ENCODE measurements at regions not wholly inside any gene's neighbourhood (a gene's known extent, or its start where the extent isn't known, plus 50 kb on each side); places are given as distances from the start of the nearest gene placed in this dataset.

DNA sequence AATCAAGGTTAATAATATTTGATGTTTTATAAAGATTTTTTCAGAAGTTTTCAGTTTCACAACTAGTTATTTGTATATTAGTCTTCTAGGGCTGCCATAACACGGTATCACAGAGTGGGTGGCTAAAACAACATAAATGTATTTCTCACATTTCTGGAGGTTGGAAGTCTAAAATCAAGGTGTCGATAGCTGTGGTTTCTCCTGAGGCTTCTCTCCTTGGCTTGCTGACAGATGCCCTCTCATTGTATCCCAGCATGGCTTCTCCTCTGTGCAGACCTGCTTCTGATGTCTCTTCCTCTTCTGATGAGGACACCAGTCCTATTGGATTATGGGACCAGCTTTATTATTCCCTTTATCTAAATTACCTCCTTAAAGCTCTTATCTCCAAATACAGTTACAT is 1456.6 kb downstream of the STIM2 start:
- no peak overlapping the region for H3K27ac ChIP-seq (ENCODE audit: control insufficient read depth, insufficient read depth)
- ATAC-seq, result no peak
- 0% methylated on average over 2 of the region's 2 CpGs for WGBS (ENCODE audit: insufficient coverage, insufficient replicate concordance, low lambda C conversion rate, missing lambda C conversion rate)
- ChIA-PET RAD21 (ENCODE audit: unreplicated experiment) (no interaction called here), POLR2A (no interaction called here), CTCF (interaction anchor here (0.9 to 2.1 kb wide), 2 partner anchors 10 to 15 kb away, joined by 3 to 5 read pairs; no protein-coding TSS in a partner anchor), SMC1A (ENCODE audit: uncharacterized antibody, unreplicated experiment) (interaction anchor here (0.8 to 1.7 kb wide), 2 partner anchors 31 to 118 kb away, joined by 3 read pairs; no protein-coding TSS in a partner anchor)
- TF ChIP-seq JUND (IDR thresholded peaks at IDR 0.05; ENCODE audit: low read depth, low read length) (no peak), RCOR1 (conservative IDR thresholded peaks at IDR 0.05; ENCODE audit: low read depth, low read length) (no peak), SIX5 (IDR thresholded peaks at IDR 0.05; ENCODE audit: low read depth, low read length, severe bottlenecking) (no peak), RB1 (IDR thresholded peaks at IDR 0.05; ENCODE audit: borderline replicate concordance) (no peak), SMC3 (IDR thresholded peaks at IDR 0.05; ENCODE audit: borderline replicate concordance, low read length) (no peak)
- no peak overlapping the region for H3K4me2 ChIP-seq (ENCODE audit: control insufficient read depth, insufficient read depth)
- no peaks in the 10 kb centered on the region for H4K20me1 ChIP-seq (ENCODE audit: control insufficient read depth, insufficient read depth)
- intact Hi-C loops (cut with micrococcal nuclease; ENCODE audit: unreplicated experiment), result no loop called here
- no peak for FAIRE-seq
- no peaks in the 10 kb centered on the region for H3K79me2 ChIP-seq (ENCODE audit: control insufficient read depth, insufficient read depth, low read length)
- no peaks in the 10 kb centered on the region for H3K27me3 ChIP-seq (replicated peaks in 1 of 2; ENCODE audit: control insufficient read depth in 2 of 2, insufficient read depth in 2 of 2, low read length in 1 of 2)
- no peaks in the 10 kb centered on the region for H3K4me1 ChIP-seq (ENCODE audit: control insufficient read depth, insufficient read depth, low read length)
- H3K9ac ChIP-seq (ENCODE audit: control insufficient read depth, insufficient read depth, low read length), result no peak overlapping the region
- H3K4me3 ChIP-seq, result no peak overlapping the region
- no peaks in the 10 kb centered on the region for H3K9me3 ChIP-seq (replicated peaks; ENCODE audit: control insufficient read depth, insufficient read depth, low read length)
- H2AFZ ChIP-seq (ENCODE audit: control insufficient read depth, low read depth, low read length), result no peak overlapping the region
- H3K36me3 ChIP-seq (ENCODE audit: control insufficient read depth in 2 of 2, insufficient read depth in 2 of 2, low read length in 1 of 2), result no peaks in the 10 kb centered on the region
- no peak for DNase-seq (ENCODE audit: low read depth, low spot score)
- BruUV-seq (replicated peaks), result no TSS peak
- in situ Hi-C loops (cut with MboI), result no loop called here

DNA sequence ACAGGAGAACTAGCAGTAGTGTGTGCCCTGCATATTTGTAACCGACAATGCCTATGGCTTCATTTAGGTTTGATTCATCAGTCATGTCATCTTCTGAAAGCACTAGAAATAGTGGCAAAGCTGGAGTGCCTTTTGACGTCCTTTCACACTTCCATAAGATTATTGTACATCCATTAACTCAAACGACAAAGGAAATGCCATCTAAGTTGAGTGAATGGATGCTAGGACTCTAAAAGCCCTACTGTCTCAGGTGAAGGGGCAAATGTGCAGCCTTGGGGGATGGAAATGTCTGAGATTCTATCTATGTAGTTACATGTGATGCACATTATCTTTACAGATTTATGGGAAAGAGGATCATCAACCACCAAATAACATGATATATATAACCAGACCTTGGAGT is 1473.6 kb downstream of the STIM2 start:
- Histone ChIP-seq H2AFZ (ENCODE audit: control insufficient read depth, low read depth, low read length) (no peak overlapping the region), H3K36me3 (ENCODE audit: control insufficient read depth in 2 of 2, insufficient read depth in 2 of 2, low read length in 1 of 2) (no peaks in the 10 kb centered on the region), H3K4me1 (ENCODE audit: control insufficient read depth, insufficient read depth, low read length) (no peaks in the 10 kb centered on the region), H3K27ac (ENCODE audit: control insufficient read depth, insufficient read depth) (no peak overlapping the region), H4K20me1 (ENCODE audit: control insufficient read depth, insufficient read depth) (no peaks in the 10 kb centered on the region), H3K27me3 (replicated peaks in 1 of 2; ENCODE audit: control insufficient read depth in 2 of 2, insufficient read depth in 2 of 2, low read length in 1 of 2) (no peaks in the 10 kb centered on the region), H3K9ac (ENCODE audit: control insufficient read depth, insufficient read depth, low read length) (no peak overlapping the region), H3K79me2 (ENCODE audit: control insufficient read depth, insufficient read depth, low read length) (no peaks in the 10 kb centered on the region), H3K4me2 (ENCODE audit: control insufficient read depth, insufficient read depth) (no peak overlapping the region), H3K4me3 (no peak overlapping the region), H3K9me3 (replicated peaks; ENCODE audit: control insufficient read depth, insufficient read depth, low read length) (no peaks in the 10 kb centered on the region)
- intact Hi-C loops (cut with micrococcal nuclease; ENCODE audit: unreplicated experiment) (no loop called here), in situ Hi-C loops (cut with MboI) (no loop called here)
- CTCF ChIA-PET, result no interaction called here
- ATAC-seq, result no peak
- no peak for DNase-seq (ENCODE audit: low read depth, low spot score)
- FAIRE-seq, result no peak
- no TSS peak for BruUV-seq (replicated peaks)
- SMC1A ChIA-PET (ENCODE audit: uncharacterized antibody, unreplicated experiment), result no interaction called here
- 30% methylated on average over 3 of the region's 3 CpGs for WGBS (ENCODE audit: insufficient coverage, insufficient replicate concordance, low lambda C conversion rate, missing lambda C conversion rate)
- no peak for TF ChIP-seq SMC3 (IDR thresholded peaks at IDR 0.05; ENCODE audit: borderline replicate concordance, low read length)
- TF ChIP-seq SP1 (IDR thresholded peaks at IDR 0.05; ENCODE audit: low read depth, low read length), result no peak
- no peak for TF ChIP-seq NR2C2 (IDR thresholded peaks at IDR 0.05; ENCODE audit: borderline replicate concordance, control insufficient read depth, insufficient read length, low read depth)
- no peak for TF ChIP-seq CHD2 (IDR thresholded peaks at IDR 0.05; ENCODE audit: borderline replicate concordance, low read depth, low read length)
- TF ChIP-seq KDM1A (IDR thresholded peaks at IDR 0.05; ENCODE audit: borderline replicate concordance), result no peak
- no peak for TF ChIP-seq SREBF1 (IDR thresholded peaks at IDR 0.05; ENCODE audit: low read length)
- TF ChIP-seq ELK1 (IDR thresholded peaks at IDR 0.05; ENCODE audit: low read depth, low read length), result no peak
- no peak for TF ChIP-seq TARDBP (IDR thresholded peaks at IDR 0.05; ENCODE audit: borderline replicate concordance)
- TF ChIP-seq PAX5 (IDR thresholded peaks at IDR 0.05; ENCODE audit: borderline replicate concordance, low read depth, low read length), result no peak
- TF ChIP-seq, protein P1, sequence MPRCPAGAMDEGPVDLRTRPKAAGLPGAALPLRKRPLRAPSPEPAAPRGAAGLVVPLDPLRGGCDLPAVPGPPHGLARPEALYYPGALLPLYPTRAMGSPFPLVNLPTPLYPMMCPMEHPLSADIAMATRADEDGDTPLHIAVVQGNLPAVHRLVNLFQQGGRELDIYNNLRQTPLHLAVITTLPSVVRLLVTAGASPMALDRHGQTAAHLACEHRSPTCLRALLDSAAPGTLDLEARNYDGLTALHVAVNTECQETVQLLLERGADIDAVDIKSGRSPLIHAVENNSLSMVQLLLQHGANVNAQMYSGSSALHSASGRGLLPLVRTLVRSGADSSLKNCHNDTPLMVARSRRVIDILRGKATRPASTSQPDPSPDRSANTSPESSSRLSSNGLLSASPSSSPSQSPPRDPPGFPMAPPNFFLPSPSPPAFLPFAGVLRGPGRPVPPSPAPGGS (IDR thresholded peaks at IDR 0.05; ENCODE audit: borderline replicate concordance, insufficient read depth, low read depth, low read length, poor library complexity, severe bottlenecking), result no peak
- no peak for TF ChIP-seq HDAC2 (IDR thresholded peaks at IDR 0.05)
- TF ChIP-seq FOS (IDR thresholded peaks at IDR 0.05; ENCODE audit: borderline replicate concordance, extremely low read depth, insufficient read length), result no peak
- no peak for TF ChIP-seq ASH2L (IDR thresholded peaks at IDR 0.05; ENCODE audit: borderline replicate concordance, low read depth)
- POLR2A ChIA-PET, result no interaction called here
- RAD21 ChIA-PET (ENCODE audit: unreplicated experiment), result no interaction called here

Measured in GM12878 (cell line).